ENCODE measurements at regions not wholly inside any gene's neighbourhood (a gene's known extent, or its start where the extent isn't known, plus 50 kb on each side); places are given as distances from the start of the nearest gene placed in this dataset.
"Not testable (repeated sequence)": the region's sequence is repeated elsewhere in the genome, so short reads cannot be mapped to it uniquely, and the experiment has no call there.

- no peak overlapping the region for H3K4me3 ChIP-seq
- no peaks in the 10 kb centered on the region for H3K9me3 ChIP-seq
- H3K27me3 ChIP-seq, result no peaks in the 10 kb centered on the region
- H3K4me1 ChIP-seq, result no peaks in the 10 kb centered on the region
- intact Hi-C loops (cut with DNase I), result no loop called here
- no peaks in the 10 kb centered on the region for H3K36me3 ChIP-seq
- no peak overlapping the region for H3K27ac ChIP-seq
- TF ChIP-seq CTCF (IDR thresholded peaks at IDR 0.05), result no peak
- no peak for TF ChIP-seq POLR2AphosphoS5 (IDR thresholded peaks at IDR 0.05; ENCODE audit: insufficient read depth in 1 of 2, low read depth in 1 of 2)
- TF ChIP-seq POLR2A (IDR thresholded peaks at IDR 0.05), result no peak
- no peak for DNase-seq (ENCODE audit: extremely low spot score in 2 of 2)
These were observed 72.0 kb upstream of the RASGRP1 start for GRCh38 chr15:38636597-38636996.

GRCh38 chr15:38638126-38638525, 73.5 kb upstream of the RASGRP1 start:
- TF ChIP-seq POLR2A (IDR thresholded peaks at IDR 0.05), result no peak
- TF ChIP-seq CTCF (IDR thresholded peaks at IDR 0.05), result no peak
- TF ChIP-seq POLR2AphosphoS5 (IDR thresholded peaks at IDR 0.05; ENCODE audit: insufficient read depth in 1 of 2, low read depth in 1 of 2), result no peak
- intact Hi-C loops (cut with DNase I), result no loop called here
- Histone ChIP-seq H3K4me1 (no peaks in the 10 kb centered on the region), H3K27ac (no peak overlapping the region), H3K36me3 (no peaks in the 10 kb centered on the region), H3K4me3 (no peak overlapping the region), H3K27me3 (no peaks in the 10 kb centered on the region), H3K9me3 (no peaks in the 10 kb centered on the region)
- DNase-seq (ENCODE audit: extremely low spot score in 2 of 2), result no peak

GRCh38 chr15:38638811-38639210, 74.2 kb upstream of the RASGRP1 start:
- no peak for TF ChIP-seq POLR2AphosphoS5 (IDR thresholded peaks at IDR 0.05; ENCODE audit: insufficient read depth in 1 of 2, low read depth in 1 of 2)
- TF ChIP-seq CTCF (IDR thresholded peaks at IDR 0.05), result no peak
- no peak for TF ChIP-seq POLR2A (IDR thresholded peaks at IDR 0.05)
- Histone ChIP-seq H3K4me1 (no peaks in the 10 kb centered on the region), H3K27me3 (no peaks in the 10 kb centered on the region), H3K36me3 (no peaks in the 10 kb centered on the region), H3K27ac (no peak overlapping the region), H3K4me3 (no peak overlapping the region), H3K9me3 (no peaks in the 10 kb centered on the region)
- intact Hi-C loops (cut with DNase I), result no loop called here
- DNase-seq (ENCODE audit: extremely low spot score in 2 of 2), result no peak

- TF ChIP-seq CTCF (IDR thresholded peaks at IDR 0.05) (no peak), POLR2AphosphoS5 (IDR thresholded peaks at IDR 0.05; ENCODE audit: insufficient read depth in 1 of 2, low read depth in 1 of 2) (no peak), POLR2A (IDR thresholded peaks at IDR 0.05) (no peak)
- no peaks in the 10 kb centered on the region for H3K27me3 ChIP-seq
- intact Hi-C loops (cut with DNase I), result no loop called here
- no peak for DNase-seq (ENCODE audit: extremely low spot score in 2 of 2)
- no peak overlapping the region for H3K4me3 ChIP-seq
- no peaks in the 10 kb centered on the region for H3K9me3 ChIP-seq
- H3K36me3 ChIP-seq, result no peaks in the 10 kb centered on the region
- H3K27ac ChIP-seq, result no peak overlapping the region
- H3K4me1 ChIP-seq, result no peaks in the 10 kb centered on the region
These were observed 78.2 kb upstream of the RASGRP1 start for GRCh38 chr15:38642689-38643270.

- H3K27ac ChIP-seq; H3K27me3 ChIP-seq; H3K4me1 ChIP-seq; H3K9me3 ChIP-seq; DNase-seq (ENCODE audit: extremely low spot score in 2 of 2); intact Hi-C loops (cut with DNase I); H3K36me3 ChIP-seq; H3K4me3 ChIP-seq: not testable (repeated sequence)
These were observed 79.7 kb upstream of the RASGRP1 start for GRCh38 chr15:38644353-38644752.

Measured in vagina (tissue), 2 donors.